ENCODE measurements at regions not wholly inside any gene's neighbourhood (a gene's known extent, or its start where the extent isn't known, plus 50 kb on each side); places are given as distances from the start of the nearest gene placed in this dataset.

- Histone ChIP-seq H3K36me3 (ENCODE audit: control insufficient read depth, insufficient read depth, low read length, severe bottlenecking) (no peaks in the 10 kb centered on the region), H3K4me3 (ENCODE audit: low read length) (no peak overlapping the region), H3K9me3 (ENCODE audit: control insufficient read depth, low read length) (no peaks in the 10 kb centered on the region), H3K27me3 (replicated peaks; ENCODE audit: control insufficient read depth, insufficient read depth, low read length) (no peaks in the 10 kb centered on the region), H3K4me1 (ENCODE audit: control insufficient read depth, insufficient read depth, low read length) (no peaks in the 10 kb centered on the region), H3K9ac (ENCODE audit: low read length) (no peak overlapping the region)
- DNase-seq (ENCODE audit: low read depth), result no peak
These were observed 1044.0 kb upstream of the PIK3C3 start for GRCh38 chr18:40911041-40911440.

GRCh38 chr18:40907842-40908241 lies 1047.2 kb upstream of the PIK3C3 start:
- Histone ChIP-seq H3K36me3 (ENCODE audit: control insufficient read depth, insufficient read depth, low read length, severe bottlenecking) (no peaks in the 10 kb centered on the region), H3K4me1 (ENCODE audit: control insufficient read depth, insufficient read depth, low read length) (no peaks in the 10 kb centered on the region), H3K9ac (ENCODE audit: low read length) (no peak overlapping the region), H3K9me3 (ENCODE audit: control insufficient read depth, low read length) (no peaks in the 10 kb centered on the region), H3K4me3 (ENCODE audit: low read length) (no peak overlapping the region), H3K27me3 (replicated peaks; ENCODE audit: control insufficient read depth, insufficient read depth, low read length) (no peaks in the 10 kb centered on the region)
- DNase-seq (ENCODE audit: low read depth), result peak; percentile 36

DNA sequence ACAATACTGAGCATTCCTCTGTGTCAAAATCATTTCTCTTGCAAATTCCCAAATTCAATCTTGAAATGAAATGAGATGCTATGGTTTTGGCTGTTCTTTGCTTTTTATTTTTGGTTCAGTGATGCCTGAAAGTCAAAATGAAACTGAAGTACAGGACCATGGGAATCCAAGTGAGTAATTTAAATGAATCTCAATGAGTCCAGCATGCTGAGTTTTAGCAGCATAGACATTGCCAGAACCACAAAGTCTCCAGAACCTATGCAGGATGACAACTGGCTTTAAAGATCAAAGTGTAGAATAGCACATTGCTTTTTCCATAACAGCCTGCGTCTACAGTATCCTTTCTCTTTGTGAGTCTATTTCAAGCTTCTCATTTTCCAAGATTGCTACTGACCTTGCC lies 1050.7 kb upstream of the PIK3C3 start:
- H3K27me3 ChIP-seq (replicated peaks; ENCODE audit: control insufficient read depth, insufficient read depth, low read length), result no peaks in the 10 kb centered on the region
- no peak overlapping the region for H3K4me3 ChIP-seq (ENCODE audit: low read length)
- H3K9ac ChIP-seq (ENCODE audit: low read length), result no peak overlapping the region
- H3K4me1 ChIP-seq (ENCODE audit: control insufficient read depth, insufficient read depth, low read length), result no peaks in the 10 kb centered on the region
- peak; percentile 33 for DNase-seq (ENCODE audit: low read depth)
- no peaks in the 10 kb centered on the region for H3K36me3 ChIP-seq (ENCODE audit: control insufficient read depth, insufficient read depth, low read length, severe bottlenecking)
- H3K9me3 ChIP-seq (ENCODE audit: control insufficient read depth, low read length), result no peaks in the 10 kb centered on the region

DNA sequence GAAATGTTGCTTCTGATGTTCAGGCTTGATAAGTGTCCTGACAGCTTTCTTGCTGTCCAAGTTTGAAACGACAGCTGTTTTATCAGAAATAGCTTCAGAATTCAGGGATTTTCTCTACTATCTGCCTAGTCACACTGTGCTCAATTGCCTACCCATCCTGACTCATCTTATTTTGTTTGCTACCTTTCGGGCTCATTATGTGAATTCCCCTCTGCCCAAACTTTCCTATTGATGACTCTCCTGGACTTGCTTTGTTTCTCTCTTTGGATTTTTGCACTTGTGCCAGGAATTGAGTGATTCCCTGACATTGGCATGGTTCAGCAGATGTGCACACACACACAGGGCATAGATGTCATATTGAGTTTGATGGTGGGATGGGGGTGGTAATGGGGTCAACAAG lies 1052.6 kb upstream of the PIK3C3 start:
- H3K36me3 ChIP-seq (ENCODE audit: control insufficient read depth, insufficient read depth, low read length, severe bottlenecking), result no peaks in the 10 kb centered on the region
- H3K9me3 ChIP-seq (ENCODE audit: control insufficient read depth, low read length), result no peaks in the 10 kb centered on the region
- no peak for DNase-seq (ENCODE audit: low read depth)
- no peak overlapping the region for H3K9ac ChIP-seq (ENCODE audit: low read length)
- no peaks in the 10 kb centered on the region for H3K4me1 ChIP-seq (ENCODE audit: control insufficient read depth, insufficient read depth, low read length)
- no peaks in the 10 kb centered on the region for H3K27me3 ChIP-seq (replicated peaks; ENCODE audit: control insufficient read depth, insufficient read depth, low read length)
- H3K4me3 ChIP-seq (ENCODE audit: low read length), result no peak overlapping the region

GRCh38 chr18:40897884-40898283 lies 1057.2 kb upstream of the PIK3C3 start:
- Histone ChIP-seq H3K9ac (ENCODE audit: low read length) (no peak overlapping the region), H3K4me3 (ENCODE audit: low read length) (no peak overlapping the region), H3K9me3 (ENCODE audit: control insufficient read depth, low read length) (no peaks in the 10 kb centered on the region), H3K36me3 (ENCODE audit: control insufficient read depth, insufficient read depth, low read length, severe bottlenecking) (no peaks in the 10 kb centered on the region), H3K4me1 (ENCODE audit: control insufficient read depth, insufficient read depth, low read length) (no peaks in the 10 kb centered on the region), H3K27me3 (replicated peaks; ENCODE audit: control insufficient read depth, insufficient read depth, low read length) (no peaks in the 10 kb centered on the region)
- DNase-seq (ENCODE audit: low read depth), result no peak

- Histone ChIP-seq H3K4me1 (ENCODE audit: control insufficient read depth, insufficient read depth, low read length) (no peaks in the 10 kb centered on the region), H3K9me3 (ENCODE audit: control insufficient read depth, low read length) (no peaks in the 10 kb centered on the region), H3K4me3 (ENCODE audit: low read length) (no peak overlapping the region), H3K9ac (ENCODE audit: low read length) (no peak overlapping the region), H3K27me3 (replicated peaks; ENCODE audit: control insufficient read depth, insufficient read depth, low read length) (no peaks in the 10 kb centered on the region), H3K36me3 (ENCODE audit: control insufficient read depth, insufficient read depth, low read length, severe bottlenecking) (no peaks in the 10 kb centered on the region)
- no peak for DNase-seq (ENCODE audit: low read depth)
These were observed 1071.8 kb upstream of the PIK3C3 start for GRCh38 chr18:40883271-40883670.

DNA sequence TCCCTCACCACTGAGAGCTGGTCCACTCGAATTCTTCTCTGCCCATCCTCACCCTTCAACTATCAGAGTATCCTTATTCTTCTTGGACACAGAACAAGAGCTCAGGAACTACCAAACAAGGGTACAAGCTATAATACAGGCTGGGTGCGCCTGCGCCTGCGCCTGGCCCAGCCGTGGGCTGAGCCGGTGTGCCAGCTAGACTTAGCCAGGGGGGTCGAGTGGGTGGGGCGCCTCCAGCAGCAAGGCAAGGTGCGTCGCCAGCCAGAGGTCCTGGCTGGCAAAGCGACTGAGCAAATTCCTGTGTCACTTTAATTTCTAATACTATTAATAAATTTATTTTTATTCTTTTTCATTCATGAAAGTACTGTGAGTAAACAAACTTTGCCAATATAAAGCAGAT lies 1072.6 kb upstream of the PIK3C3 start:
- Histone ChIP-seq H3K9ac (ENCODE audit: low read length) (no peak overlapping the region), H3K4me1 (ENCODE audit: control insufficient read depth, insufficient read depth, low read length) (no peaks in the 10 kb centered on the region), H3K4me3 (ENCODE audit: low read length) (no peak overlapping the region), H3K27me3 (replicated peaks; ENCODE audit: control insufficient read depth, insufficient read depth, low read length) (no peaks in the 10 kb centered on the region), H3K36me3 (ENCODE audit: control insufficient read depth, insufficient read depth, low read length, severe bottlenecking) (no peaks in the 10 kb centered on the region), H3K9me3 (ENCODE audit: control insufficient read depth, low read length) (no peaks in the 10 kb centered on the region)
- DNase-seq (ENCODE audit: low read depth), result no peak

- no peaks in the 10 kb centered on the region for H3K27me3 ChIP-seq (replicated peaks; ENCODE audit: control insufficient read depth, insufficient read depth, low read length)
- H3K9ac ChIP-seq (ENCODE audit: low read length), result no peak overlapping the region
- H3K4me3 ChIP-seq (ENCODE audit: low read length), result no peak overlapping the region
- H3K9me3 ChIP-seq (ENCODE audit: control insufficient read depth, low read length), result no peaks in the 10 kb centered on the region
- no peaks in the 10 kb centered on the region for H3K4me1 ChIP-seq (ENCODE audit: control insufficient read depth, insufficient read depth, low read length)
- H3K36me3 ChIP-seq (ENCODE audit: control insufficient read depth, insufficient read depth, low read length, severe bottlenecking), result no peaks in the 10 kb centered on the region
- no peak for DNase-seq (ENCODE audit: low read depth)
These were observed 1076.7 kb upstream of the PIK3C3 start for GRCh38 chr18:40878371-40878770.

GRCh38 chr18:40877096-40877495 lies 1077.9 kb upstream of the PIK3C3 start:
- no peaks in the 10 kb centered on the region for H3K27me3 ChIP-seq (replicated peaks; ENCODE audit: control insufficient read depth, insufficient read depth, low read length)
- H3K4me3 ChIP-seq (ENCODE audit: low read length), result no peak overlapping the region
- H3K36me3 ChIP-seq (ENCODE audit: control insufficient read depth, insufficient read depth, low read length, severe bottlenecking), result no peaks in the 10 kb centered on the region
- H3K4me1 ChIP-seq (ENCODE audit: control insufficient read depth, insufficient read depth, low read length), result no peaks in the 10 kb centered on the region
- H3K9ac ChIP-seq (ENCODE audit: low read length), result no peak overlapping the region
- H3K9me3 ChIP-seq (ENCODE audit: control insufficient read depth, low read length), result no peaks in the 10 kb centered on the region
- peak; percentile 74 for DNase-seq (ENCODE audit: low read depth)

GRCh38 chr18:40875101-40875615 lies 1079.9 kb upstream of the PIK3C3 start:
- Histone ChIP-seq H3K4me1 (ENCODE audit: control insufficient read depth, insufficient read depth, low read length) (no peaks in the 10 kb centered on the region), H3K9ac (ENCODE audit: low read length) (no peak overlapping the region), H3K4me3 (ENCODE audit: low read length) (no peak overlapping the region), H3K36me3 (ENCODE audit: control insufficient read depth, insufficient read depth, low read length, severe bottlenecking) (no peaks in the 10 kb centered on the region), H3K9me3 (ENCODE audit: control insufficient read depth, low read length) (no peaks in the 10 kb centered on the region), H3K27me3 (replicated peaks; ENCODE audit: control insufficient read depth, insufficient read depth, low read length) (no peaks in the 10 kb centered on the region)
- no peak for DNase-seq (ENCODE audit: low read depth)

GRCh38 chr18:40874233-40874632 lies 1080.8 kb upstream of the PIK3C3 start:
- no peak overlapping the region for H3K4me3 ChIP-seq (ENCODE audit: low read length)
- no peaks in the 10 kb centered on the region for H3K36me3 ChIP-seq (ENCODE audit: control insufficient read depth, insufficient read depth, low read length, severe bottlenecking)
- DNase-seq (ENCODE audit: low read depth), result peak; percentile 59
- H3K4me1 ChIP-seq (ENCODE audit: control insufficient read depth, insufficient read depth, low read length), result no peaks in the 10 kb centered on the region
- H3K9ac ChIP-seq (ENCODE audit: low read length), result no peak overlapping the region
- no peaks in the 10 kb centered on the region for H3K27me3 ChIP-seq (replicated peaks; ENCODE audit: control insufficient read depth, insufficient read depth, low read length)
- no peaks in the 10 kb centered on the region for H3K9me3 ChIP-seq (ENCODE audit: control insufficient read depth, low read length)

DNA sequence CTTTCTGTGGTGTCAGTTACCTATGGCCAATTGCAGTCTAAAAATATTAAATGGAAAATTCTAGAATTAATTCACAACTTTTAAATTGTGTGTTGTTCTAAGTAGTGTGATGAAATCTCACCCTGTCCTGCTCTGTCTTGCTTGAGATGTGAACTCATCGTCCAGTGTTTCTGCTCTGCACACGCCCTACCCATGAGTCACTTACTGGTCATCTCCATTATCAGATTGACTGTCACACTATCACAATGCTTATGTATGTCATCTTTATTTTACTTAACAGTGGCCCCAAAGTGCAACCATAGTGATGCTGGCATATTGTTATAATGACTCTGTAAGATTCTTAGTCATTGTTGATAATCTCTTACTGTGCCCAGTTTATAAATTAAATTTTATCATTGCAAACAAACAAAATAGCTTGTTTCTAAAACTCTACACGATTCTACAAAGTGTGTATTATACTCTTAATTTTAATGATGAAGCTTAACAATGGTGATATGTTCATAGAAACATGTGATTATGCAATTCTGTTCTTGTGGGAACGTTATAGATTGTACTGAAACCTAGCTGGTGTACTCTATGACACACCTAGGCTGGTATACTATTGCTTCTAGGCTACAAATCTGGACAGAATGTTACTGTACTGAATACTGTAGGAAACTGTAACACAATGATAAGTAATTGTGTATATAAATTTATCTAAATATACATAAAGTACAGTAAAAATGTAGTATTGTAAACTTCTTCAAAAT lies 1086.8 kb upstream of the PIK3C3 start:
- Histone ChIP-seq H3K9ac (ENCODE audit: low read length) (peak overlapping the region; percentile 19), H3K9me3 (ENCODE audit: control insufficient read depth, low read length) (no peaks in the 10 kb centered on the region), H3K27me3 (replicated peaks; ENCODE audit: control insufficient read depth, insufficient read depth, low read length) (no peaks in the 10 kb centered on the region), H3K36me3 (ENCODE audit: control insufficient read depth, insufficient read depth, low read length, severe bottlenecking) (no peaks in the 10 kb centered on the region), H3K4me3 (ENCODE audit: low read length) (peak overlapping the region; percentile 33), H3K4me1 (ENCODE audit: control insufficient read depth, insufficient read depth, low read length) (peaks cover 11% of the 10 kb centered on the region)
- DNase-seq (ENCODE audit: low read depth), result peak; percentile 81
